Upper lobe of left lung (tissue), 6 donors: ENCODE measurements at regions not wholly inside any gene's neighbourhood (a gene's known extent, or its start where the extent isn't known, plus 50 kb on each side); places are given as distances from the start of the nearest gene placed in this dataset.

ENCODE experiments used
- ATAC-seq, 2 donors: fragments of 200-7000 bp; cut with Tn5 transposase; one replicate each; pipeline ENCODE4 v1.9.1; 2022; ENCODE audit warnings: mild to moderate bottlenecking in 2 of 2, moderate library complexity in 2 of 2; ENCODE audit not compliant: low FRiP score in 2 of 2
- DNase-seq, 2 donors: peaks; one replicate each; pipeline ENCODE4 v3.0.0-alpha.2; 2019 to 2020
- H3K27ac ChIP-seq, 4 donors: fragments of 200-600 bp; sonication (generic); one replicate each; pipeline ENCODE4 v1.5.1; 2016 to 2019
- H3K27me3 ChIP-seq, 4 donors: fragments of 200-600 bp; sonication (generic); one replicate each; pipeline ENCODE4 v1.5.1; 2017 to 2019
- H3K36me3 ChIP-seq, 4 donors: fragments of 200-600 bp; sonication (generic); one replicate each; pipeline ENCODE4 v1.5.1; 2016 to 2019
- H3K4me1 ChIP-seq, 4 donors: fragments of 200-600 bp; sonication (generic); one replicate each; pipeline ENCODE4 v1.5.1; 2018 to 2019
- H3K4me3 ChIP-seq, 4 donors: fragments of 200-600 bp; sonication (generic); one replicate each; pipeline ENCODE4 v1.5.1; 2017 to 2019; ENCODE audit warnings: mild to moderate bottlenecking in 2 of 4, moderate library complexity in 1 of 4
- H3K9me3 ChIP-seq, 4 donors: fragments of 200-600 bp; sonication (generic); one replicate each; pipeline ENCODE4 v1.5.1; 2018 to 2019
- EP300 ChIP-seq, 4 donors: sonication (generic); formaldehyde crosslinking; IDR thresholded peaks; one replicate each; pipeline ENCODE4 v1.5.1; 2017; ENCODE audit warnings: antibody characterized with exemption in 4 of 4, control low read depth in 2 of 4
- POLR2A ChIP-seq, 4 donors: fragments of 450-650 bp; IDR thresholded peaks; one replicate each; pipeline ENCODE4 v1.5.1; 2016 to 2017; ENCODE audit warnings: antibody characterized with exemption in 4 of 4, mild to moderate bottlenecking in 2 of 4
- POLR2AphosphoS5 ChIP-seq, 2 donors: sonication (generic); formaldehyde crosslinking; IDR thresholded peaks; one replicate each; pipeline ENCODE4 v1.5.1; 2017; ENCODE audit warnings: antibody characterized with exemption in 2 of 2
- WGBS, 2 donors: methylation state at CpG; one replicate each; pipeline ENCODE4 v1.1.5; 2017 to 2018; 5-methylcytosine and 5-hydroxymethylcytosine counted together
- TF ChIP-seq, protein P1 (sequence below), 6 experiments: fragments of 450-650 bp in 4 of 6; fragments of 200-600 bp in 2 of 6; sonication (generic) in 2 of 6; IDR thresholded peaks; one replicate each; pipeline ENCODE4 v1.5.1; 2016 to 2019; ENCODE audit warnings: antibody characterized with exemption in 6 of 6
- donor health status: DM: no; HTN: no; CAD: no; lungs with moderate emphysema.
- donor health status: DM: no; HTN: yes; CAD: no; lungs with severe emphysema.

DNA sequence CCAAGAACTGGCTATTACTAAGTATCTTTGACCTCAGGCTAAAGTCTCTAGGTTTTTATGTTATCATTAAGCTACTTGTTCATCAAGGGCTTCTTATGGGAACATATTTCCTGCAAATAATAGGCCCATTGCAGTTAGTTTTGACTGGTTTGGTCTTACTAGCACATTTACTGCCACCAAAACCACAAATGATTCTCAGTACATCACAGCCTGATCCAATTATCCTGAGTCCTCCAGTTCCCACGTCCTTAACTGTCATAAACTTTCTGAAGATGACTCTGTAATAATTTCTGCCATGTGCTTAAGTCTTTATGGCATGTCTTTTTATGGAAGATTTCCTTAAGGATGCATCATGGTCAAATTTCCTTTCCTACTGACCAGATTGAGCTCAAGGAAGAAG, 123.3 kb upstream of the TANK start:
- DNase-seq: no peak
- Histone ChIP-seq H3K36me3 (no peaks in the 10 kb centered on the region), H3K4me1 (no peaks in the 10 kb centered on the region), H3K27me3 (no peaks in the 10 kb centered on the region), H3K4me3 (no peak overlapping the region), H3K9me3 (no peaks in the 10 kb centered on the region), H3K27ac (no peak overlapping the region)
- ATAC-seq: no peak
- WGBS, 2 donors: 75 to 88% methylated on average over 1 of the region's 1 CpG
- no peak for TF ChIP-seq POLR2A (IDR thresholded peaks at IDR 0.05)
- no peak for TF ChIP-seq EP300 (IDR thresholded peaks at IDR 0.05)
- no peak for TF ChIP-seq POLR2AphosphoS5 (IDR thresholded peaks at IDR 0.05)

DNA sequence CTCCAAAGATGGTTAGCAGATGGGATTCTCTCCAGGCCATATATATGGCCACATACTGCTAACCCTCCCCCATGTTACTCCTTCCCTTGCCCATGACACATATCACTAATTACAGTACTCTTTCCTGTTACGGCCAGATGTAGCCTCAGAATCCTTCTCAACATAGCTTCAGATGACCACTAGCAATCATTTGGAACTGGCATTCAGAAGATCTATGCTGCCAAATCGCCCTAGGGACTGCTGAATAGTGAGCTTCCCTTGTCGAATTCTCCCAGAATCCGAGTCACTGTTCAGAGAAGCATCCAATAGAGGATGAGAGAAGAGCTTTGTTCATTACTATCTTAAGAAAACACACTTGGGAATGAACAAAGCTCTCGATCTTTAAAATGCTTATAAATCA, 121.2 kb upstream of the TANK start:
- Histone ChIP-seq H3K27ac (no peak overlapping the region), H3K9me3 (no peaks in the 10 kb centered on the region), H3K36me3 (no peaks in the 10 kb centered on the region), H3K4me1 (peaks cover 0 to 2% (median 0%) of the 10 kb centered on the region in 4 donors), H3K27me3 (no peaks in the 10 kb centered on the region), H3K4me3 (no peak overlapping the region)
- no peak for TF ChIP-seq POLR2A (IDR thresholded peaks at IDR 0.05)
- TF ChIP-seq POLR2AphosphoS5 (IDR thresholded peaks at IDR 0.05): no peak
- TF ChIP-seq, protein P1, sequence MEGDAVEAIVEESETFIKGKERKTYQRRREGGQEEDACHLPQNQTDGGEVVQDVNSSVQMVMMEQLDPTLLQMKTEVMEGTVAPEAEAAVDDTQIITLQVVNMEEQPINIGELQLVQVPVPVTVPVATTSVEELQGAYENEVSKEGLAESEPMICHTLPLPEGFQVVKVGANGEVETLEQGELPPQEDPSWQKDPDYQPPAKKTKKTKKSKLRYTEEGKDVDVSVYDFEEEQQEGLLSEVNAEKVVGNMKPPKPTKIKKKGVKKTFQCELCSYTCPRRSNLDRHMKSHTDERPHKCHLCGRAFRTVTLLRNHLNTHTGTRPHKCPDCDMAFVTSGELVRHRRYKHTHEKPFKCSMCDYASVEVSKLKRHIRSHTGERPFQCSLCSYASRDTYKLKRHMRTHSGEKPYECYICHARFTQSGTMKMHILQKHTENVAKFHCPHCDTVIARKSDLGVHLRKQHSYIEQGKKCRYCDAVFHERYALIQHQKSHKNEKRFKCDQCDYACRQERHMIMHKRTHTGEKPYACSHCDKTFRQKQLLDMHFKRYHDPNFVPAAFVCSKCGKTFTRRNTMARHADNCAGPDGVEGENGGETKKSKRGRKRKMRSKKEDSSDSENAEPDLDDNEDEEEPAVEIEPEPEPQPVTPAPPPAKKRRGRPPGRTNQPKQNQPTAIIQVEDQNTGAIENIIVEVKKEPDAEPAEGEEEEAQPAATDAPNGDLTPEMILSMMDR (IDR thresholded peaks at IDR 0.05): no peak
- no peak for TF ChIP-seq EP300 (IDR thresholded peaks at IDR 0.05)
- 88 to 89% methylated on average over 5 of the region's 5 CpGs for WGBS, 2 donors
- ATAC-seq: no peak
- DNase-seq: no peak

DNA sequence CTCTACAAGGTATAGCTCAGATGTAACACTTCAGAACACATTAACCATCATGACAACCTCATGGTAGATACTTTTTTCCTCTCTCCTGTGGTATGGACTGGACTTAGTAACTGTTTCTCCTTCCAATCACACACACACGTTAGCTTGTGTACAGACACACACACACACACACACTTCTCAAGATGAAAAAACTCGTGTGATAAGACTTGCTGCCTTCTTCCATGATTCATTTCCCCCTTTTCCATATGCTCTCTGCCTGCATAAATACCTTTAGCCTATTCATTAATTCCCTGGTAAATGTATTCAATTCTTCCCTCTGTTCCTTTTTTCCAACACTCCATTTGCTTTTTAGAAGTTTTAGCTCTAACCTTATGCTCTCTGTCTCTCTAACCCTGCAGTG, 118.9 kb upstream of the TANK start:
- Histone ChIP-seq H3K36me3 (no peaks in the 10 kb centered on the region), H3K9me3 (no peaks in the 10 kb centered on the region), H3K4me1 (peaks cover 0 to 5% (median 0%) of the 10 kb centered on the region in 4 donors), H3K4me3 (no peak overlapping the region), H3K27ac (no peak overlapping the region), H3K27me3 (no peaks in the 10 kb centered on the region)
- DNase-seq: no peak
- TF ChIP-seq POLR2AphosphoS5 (IDR thresholded peaks at IDR 0.05) (no peak), POLR2A (IDR thresholded peaks at IDR 0.05) (no peak), EP300 (IDR thresholded peaks at IDR 0.05) (no peak)
- TF ChIP-seq, protein P1 (IDR thresholded peaks at IDR 0.05): no peak
- ATAC-seq: no peak
- WGBS, 2 donors: 50 to 74% methylated on average over 2 of the region's 2 CpGs

DNA sequence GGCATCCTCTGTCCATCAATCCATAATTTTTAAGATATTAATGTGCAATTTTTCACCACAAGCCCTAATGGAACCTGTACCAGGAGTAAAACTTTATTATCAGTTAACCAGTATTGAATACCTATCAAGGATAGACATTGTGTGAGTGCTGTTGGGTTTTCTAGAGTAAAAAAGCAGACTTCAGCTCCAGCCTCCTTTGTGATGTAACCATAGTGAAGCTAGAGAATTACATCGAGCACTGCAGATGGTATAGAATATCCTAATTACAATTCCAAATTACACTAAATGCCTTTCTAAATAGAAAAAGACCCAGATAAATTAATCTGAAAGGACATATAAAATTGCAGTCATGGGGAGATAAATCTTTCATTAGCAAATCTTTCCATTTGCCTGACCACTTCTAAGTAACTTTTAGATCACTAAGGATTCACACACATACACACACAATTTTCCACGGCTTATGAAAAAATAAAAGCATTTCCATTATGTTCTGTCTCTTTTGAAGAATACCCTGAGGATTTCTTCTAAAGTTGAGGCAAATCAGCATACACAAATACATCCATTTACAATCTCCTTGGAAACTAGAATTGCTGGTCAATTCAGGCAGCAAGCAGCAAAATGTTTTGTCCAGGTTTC, 117.1 kb upstream of the TANK start:
- no peak overlapping the region for H3K27ac ChIP-seq
- TF ChIP-seq POLR2A (IDR thresholded peaks at IDR 0.05) (no peak), EP300 (IDR thresholded peaks at IDR 0.05) (no peak), POLR2AphosphoS5 (IDR thresholded peaks at IDR 0.05) (no peak)
- TF ChIP-seq, protein P1 (IDR thresholded peaks at IDR 0.05): no peak
- H3K4me1 ChIP-seq: peaks cover 0 to 5% (median 0%) of the 10 kb centered on the region in 4 donors
- WGBS, 2 donors: 76 to 82% methylated on average over 2 of the region's 2 CpGs
- H3K4me3 ChIP-seq: no peak overlapping the region
- no peak for DNase-seq
- no peak for ATAC-seq
- no peaks in the 10 kb centered on the region for H3K36me3 ChIP-seq
- H3K9me3 ChIP-seq: no peaks in the 10 kb centered on the region
- no peaks in the 10 kb centered on the region for H3K27me3 ChIP-seq

DNA sequence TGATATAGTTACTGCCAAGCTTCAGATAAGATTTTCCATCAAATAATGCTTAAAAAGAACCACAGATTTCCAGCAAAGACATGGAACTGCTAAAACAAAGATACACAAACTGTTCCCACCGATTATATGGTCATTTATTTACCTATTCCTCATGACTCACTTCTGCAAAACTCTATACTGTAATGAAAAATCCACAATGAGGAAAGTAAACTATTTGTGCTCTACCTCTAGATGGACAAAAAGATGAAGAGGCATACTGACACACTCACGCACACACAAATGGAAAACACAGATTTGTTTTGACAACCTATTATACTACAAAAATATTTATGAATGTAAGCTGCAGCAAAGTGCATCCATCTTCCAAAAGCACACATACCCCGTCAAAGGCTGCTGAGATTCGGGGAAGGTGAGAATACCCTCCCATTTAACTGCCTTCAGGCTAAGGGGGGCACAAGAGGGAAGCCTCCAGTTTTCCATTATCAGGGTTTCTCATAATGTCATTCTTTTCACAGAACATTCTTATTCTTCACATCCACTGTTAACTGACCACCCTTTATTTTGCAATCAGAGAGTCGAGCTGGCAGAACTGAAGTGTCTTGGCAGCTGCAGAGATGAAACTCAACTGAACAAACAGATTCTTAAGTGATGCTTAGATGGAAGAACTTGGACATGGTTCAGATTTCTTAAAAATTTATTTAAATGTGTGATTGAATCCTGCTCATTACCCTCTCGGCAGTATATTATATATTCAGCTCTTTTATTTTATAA, 115.9 kb upstream of the TANK start:
- H3K4me1 ChIP-seq: peaks cover 0 to 5% (median 0%) of the 10 kb centered on the region in 4 donors
- H3K27me3 ChIP-seq: no peaks in the 10 kb centered on the region
- no peak overlapping the region for H3K4me3 ChIP-seq
- TF ChIP-seq, protein P1 (IDR thresholded peaks at IDR 0.05): no peak
- TF ChIP-seq POLR2AphosphoS5 (IDR thresholded peaks at IDR 0.05) (no peak), EP300 (IDR thresholded peaks at IDR 0.05) (no peak), POLR2A (IDR thresholded peaks at IDR 0.05) (no peak)
- DNase-seq: no peak
- no peaks in the 10 kb centered on the region for H3K9me3 ChIP-seq
- no peak overlapping the region for H3K27ac ChIP-seq
- H3K36me3 ChIP-seq: no peaks in the 10 kb centered on the region
- WGBS, 2 donors: 56 to 68% methylated on average over 6 of the region's 6 CpGs
- no peak for ATAC-seq
